ENCODE measurements at regions not wholly inside any gene's neighbourhood (a gene's known extent, or its start where the extent isn't known, plus 50 kb on each side); places are given as distances from the start of the nearest gene placed in this dataset.

- no peak for DNase-seq
- intact Hi-C loops (cut with DNase I; ENCODE audit: low total_unique reads): no loop called here
- no peaks in the 10 kb centered on the region for H3K4me1 ChIP-seq
- TF ChIP-seq CTCF (IDR thresholded peaks at IDR 0.05): no peak
- no peak for TF ChIP-seq POLR2AphosphoS5 (IDR thresholded peaks at IDR 0.05)
- TF ChIP-seq POLR2A (IDR thresholded peaks at IDR 0.05): no peak
- TF ChIP-seq EP300 (IDR thresholded peaks at IDR 0.05): no peak
- no peaks in the 10 kb centered on the region for H3K27me3 ChIP-seq
- peaks cover 0 to 3% (median 0%) of the 10 kb centered on the region in 4 donors for H3K9me3 ChIP-seq
- no peak overlapping the region for H3K27ac ChIP-seq
- WGBS, 5 donors: 72 to 81% (median 78%) methylated on average over 3 of the region's 3 CpGs
- no peaks in the 10 kb centered on the region for H3K36me3 ChIP-seq
- H3K4me3 ChIP-seq: no peak overlapping the region
Observed at GRCh38 chr13:84294576-84294975, 412.3 kb upstream of the SLITRK1 start.

GRCh38 chr13:84290386-84290785 is 408.1 kb upstream of the SLITRK1 start:
- Histone ChIP-seq H3K27me3 (no peaks in the 10 kb centered on the region), H3K4me3 (no peak overlapping the region), H3K36me3 (no peaks in the 10 kb centered on the region), H3K9me3 (peaks cover 0 to 3% (median 0%) of the 10 kb centered on the region in 4 donors), H3K27ac (no peak overlapping the region), H3K4me1 (no peaks in the 10 kb centered on the region)
- WGBS, 5 donors: 55 to 69% (median 63%) methylated on average over 4 of the region's 4 CpGs
- no peak for TF ChIP-seq POLR2AphosphoS5 (IDR thresholded peaks at IDR 0.05)
- TF ChIP-seq CTCF (IDR thresholded peaks at IDR 0.05): no peak
- no peak for TF ChIP-seq POLR2A (IDR thresholded peaks at IDR 0.05)
- no peak for TF ChIP-seq EP300 (IDR thresholded peaks at IDR 0.05)
- no peak for DNase-seq
- intact Hi-C loops (cut with DNase I; ENCODE audit: low total_unique reads): no loop called here

GRCh38 chr13:84279166-84279565 is 396.9 kb upstream of the SLITRK1 start:
- no peaks in the 10 kb centered on the region for H3K27me3 ChIP-seq
- H3K4me1 ChIP-seq: no peaks in the 10 kb centered on the region
- no peak for DNase-seq
- intact Hi-C loops (cut with DNase I; ENCODE audit: low total_unique reads): no loop called here
- 34 to 54% (median 42%) methylated on average over 2 of the region's 2 CpGs for WGBS, 5 donors
- no peak overlapping the region for H3K27ac ChIP-seq
- H3K4me3 ChIP-seq: no peak overlapping the region
- H3K36me3 ChIP-seq: no peaks in the 10 kb centered on the region
- H3K9me3 ChIP-seq: no peaks in the 10 kb centered on the region
- TF ChIP-seq POLR2A (IDR thresholded peaks at IDR 0.05): no peak
- TF ChIP-seq EP300 (IDR thresholded peaks at IDR 0.05): no peak
- no peak for TF ChIP-seq POLR2AphosphoS5 (IDR thresholded peaks at IDR 0.05)
- TF ChIP-seq CTCF (IDR thresholded peaks at IDR 0.05): no peak

GRCh38 chr13:84272877-84273562 is 390.7 kb upstream of the SLITRK1 start:
- 78 to 82% (median 81%) methylated on average over 6 of the region's 6 CpGs for WGBS, 5 donors
- no peaks in the 10 kb centered on the region for H3K27me3 ChIP-seq
- no peak overlapping the region for H3K27ac ChIP-seq
- DNase-seq: no peak
- TF ChIP-seq EP300 (IDR thresholded peaks at IDR 0.05) (no peak), CTCF (IDR thresholded peaks at IDR 0.05) (no peak), POLR2AphosphoS5 (IDR thresholded peaks at IDR 0.05) (no peak), POLR2A (IDR thresholded peaks at IDR 0.05) (no peak)
- H3K36me3 ChIP-seq: no peaks in the 10 kb centered on the region
- H3K9me3 ChIP-seq: no peaks in the 10 kb centered on the region
- intact Hi-C loops (cut with DNase I; ENCODE audit: low total_unique reads): no loop called here
- H3K4me1 ChIP-seq: no peaks in the 10 kb centered on the region
- H3K4me3 ChIP-seq: no peak overlapping the region

All from stomach (tissue), 8 donors.